Lower lobe of right lung (tissue), 2 donors: ENCODE measurements at regions not wholly inside any gene's neighbourhood (a gene's known extent, or its start where the extent isn't known, plus 50 kb on each side); places are given as distances from the start of the nearest gene placed in this dataset.

Experiments
- ATAC-seq, 2 donors: fragments of 200-7000 bp; cut with Tn5 transposase; one replicate each; pipeline ENCODE4 v1.9.1; 2020 to 2022; ENCODE audit warnings: mild to moderate bottlenecking in 2 of 2, moderate library complexity in 2 of 2
- DNase-seq: peaks from one replicate; pipeline ENCODE4 v3.0.0-alpha.2; 2020
- H3K27ac ChIP-seq: fragments of 200-600 bp; one replicate; pipeline ENCODE4 v1.8.0; 2022
- H3K27me3 ChIP-seq: fragments of 200-600 bp; one replicate; pipeline ENCODE4 v1.8.0; 2022; ENCODE audit warnings: low read depth
- H3K36me3 ChIP-seq: fragments of 200-600 bp; one replicate; pipeline ENCODE4 v1.8.0; 2022; ENCODE audit warnings: mild to moderate bottlenecking
- H3K4me1 ChIP-seq: fragments of 200-600 bp; one replicate; pipeline ENCODE4 v1.8.0; 2022
- H3K4me3 ChIP-seq: fragments of 200-600 bp; one replicate; pipeline ENCODE4 v1.8.0; 2022; ENCODE audit warnings: mild to moderate bottlenecking
- H3K9me3 ChIP-seq: fragments of 200-600 bp; one replicate; pipeline ENCODE4 v1.8.0; 2022
- intact Hi-C: fragments of 100-400 bp; cut with DNase I; formaldehyde crosslinking; loops from one replicate; pipeline ENCODE4 v1.11.0; 2022
- TF ChIP-seq, protein P1 (sequence below): fragments of 200-600 bp; IDR thresholded peaks from one replicate; pipeline ENCODE4 v1.8.0; 2022; ENCODE audit warnings: antibody characterized with exemption, mild to moderate bottlenecking
- donor health status: DM: no; HTN: yes; CAD: no; lungs with severe emphysema.

DNA sequence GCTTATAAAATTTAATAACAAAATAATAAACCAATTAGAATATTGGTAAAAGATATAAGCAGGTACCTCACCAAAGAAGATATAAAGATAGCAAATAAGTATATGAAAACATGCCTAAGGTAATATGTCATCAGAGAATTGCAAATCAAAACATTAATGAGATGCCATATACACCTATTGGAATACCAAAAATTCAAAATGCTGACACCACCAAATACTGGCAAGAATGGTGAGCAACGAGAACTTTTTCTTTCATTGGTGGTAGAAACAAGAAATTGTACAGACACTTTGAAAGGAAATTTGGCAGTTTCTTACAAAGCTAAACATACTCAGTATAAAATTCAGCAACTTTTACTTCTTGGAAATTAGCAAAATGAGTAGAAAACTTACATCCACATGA, 346.9 kb upstream of the ROBO1 start:
- Histone ChIP-seq H3K27me3 (no peaks in the 10 kb centered on the region), H3K36me3 (no peaks in the 10 kb centered on the region), H3K9me3 (no peaks in the 10 kb centered on the region), H3K4me1 (no peaks in the 10 kb centered on the region), H3K27ac (no peak overlapping the region), H3K4me3 (no peak overlapping the region)
- intact Hi-C loops, result no loop called here
- ATAC-seq (no peak), DNase-seq (no peak)
- TF ChIP-seq, protein P1, sequence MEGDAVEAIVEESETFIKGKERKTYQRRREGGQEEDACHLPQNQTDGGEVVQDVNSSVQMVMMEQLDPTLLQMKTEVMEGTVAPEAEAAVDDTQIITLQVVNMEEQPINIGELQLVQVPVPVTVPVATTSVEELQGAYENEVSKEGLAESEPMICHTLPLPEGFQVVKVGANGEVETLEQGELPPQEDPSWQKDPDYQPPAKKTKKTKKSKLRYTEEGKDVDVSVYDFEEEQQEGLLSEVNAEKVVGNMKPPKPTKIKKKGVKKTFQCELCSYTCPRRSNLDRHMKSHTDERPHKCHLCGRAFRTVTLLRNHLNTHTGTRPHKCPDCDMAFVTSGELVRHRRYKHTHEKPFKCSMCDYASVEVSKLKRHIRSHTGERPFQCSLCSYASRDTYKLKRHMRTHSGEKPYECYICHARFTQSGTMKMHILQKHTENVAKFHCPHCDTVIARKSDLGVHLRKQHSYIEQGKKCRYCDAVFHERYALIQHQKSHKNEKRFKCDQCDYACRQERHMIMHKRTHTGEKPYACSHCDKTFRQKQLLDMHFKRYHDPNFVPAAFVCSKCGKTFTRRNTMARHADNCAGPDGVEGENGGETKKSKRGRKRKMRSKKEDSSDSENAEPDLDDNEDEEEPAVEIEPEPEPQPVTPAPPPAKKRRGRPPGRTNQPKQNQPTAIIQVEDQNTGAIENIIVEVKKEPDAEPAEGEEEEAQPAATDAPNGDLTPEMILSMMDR, result no peak

DNA sequence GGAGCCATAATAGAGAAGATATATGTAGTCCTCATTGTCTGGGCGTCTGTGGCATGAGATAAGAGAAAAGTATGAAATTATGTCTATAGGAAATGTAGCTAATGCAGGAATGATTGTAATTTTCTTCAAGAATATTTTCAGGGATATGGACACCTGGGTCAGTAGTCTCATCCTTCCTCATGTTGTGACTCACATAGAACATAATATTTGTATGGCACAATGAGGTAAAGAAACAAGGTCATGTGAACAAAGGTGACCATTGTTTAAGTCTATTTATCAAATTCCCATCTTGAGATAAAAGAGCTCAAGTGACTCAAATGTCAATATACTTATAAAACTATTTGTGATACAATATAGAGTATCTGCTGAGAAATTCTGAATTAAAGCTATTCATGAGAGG, 345.5 kb upstream of the ROBO1 start:
- Histone ChIP-seq H3K9me3 (no peaks in the 10 kb centered on the region), H3K27me3 (no peaks in the 10 kb centered on the region), H3K36me3 (no peaks in the 10 kb centered on the region), H3K4me3 (no peak overlapping the region), H3K4me1 (no peaks in the 10 kb centered on the region), H3K27ac (no peak overlapping the region)
- TF ChIP-seq, protein P1, result no peak
- ATAC-seq, result no peak
- DNase-seq, result no peak
- intact Hi-C loops, result no loop called here

DNA sequence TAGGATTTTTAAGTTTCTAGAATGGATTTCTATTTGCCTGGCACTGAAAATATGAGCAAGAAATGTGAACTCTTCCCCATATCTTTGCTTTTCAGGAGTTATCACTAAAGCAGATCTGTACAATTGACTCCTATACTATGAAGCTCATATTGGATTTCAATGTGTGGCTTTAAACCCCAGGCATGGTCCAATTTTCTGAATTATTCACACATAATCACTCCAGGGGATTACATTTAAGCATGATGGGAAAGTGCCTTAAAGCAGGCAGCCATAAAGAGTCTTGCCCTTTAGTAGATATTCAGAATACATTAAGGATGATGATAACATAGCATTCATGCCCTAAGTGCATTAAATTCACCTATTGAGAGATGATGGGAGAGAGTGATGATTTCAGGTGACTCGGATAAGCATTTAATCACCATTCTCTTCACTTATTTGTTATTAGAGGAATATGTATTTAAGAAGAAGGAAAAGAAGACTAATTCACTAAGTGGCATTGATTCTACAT, 331.8 kb upstream of the ROBO1 start:
- TF ChIP-seq, protein P1, result no peak
- no peaks in the 10 kb centered on the region for H3K9me3 ChIP-seq
- H3K4me3 ChIP-seq, result no peak overlapping the region
- ATAC-seq (no peak), DNase-seq (no peak)
- H3K27ac ChIP-seq, result no peak overlapping the region
- intact Hi-C loops, result no loop called here
- no peaks in the 10 kb centered on the region for H3K36me3 ChIP-seq
- no peaks in the 10 kb centered on the region for H3K4me1 ChIP-seq
- H3K27me3 ChIP-seq, result no peaks in the 10 kb centered on the region

DNA sequence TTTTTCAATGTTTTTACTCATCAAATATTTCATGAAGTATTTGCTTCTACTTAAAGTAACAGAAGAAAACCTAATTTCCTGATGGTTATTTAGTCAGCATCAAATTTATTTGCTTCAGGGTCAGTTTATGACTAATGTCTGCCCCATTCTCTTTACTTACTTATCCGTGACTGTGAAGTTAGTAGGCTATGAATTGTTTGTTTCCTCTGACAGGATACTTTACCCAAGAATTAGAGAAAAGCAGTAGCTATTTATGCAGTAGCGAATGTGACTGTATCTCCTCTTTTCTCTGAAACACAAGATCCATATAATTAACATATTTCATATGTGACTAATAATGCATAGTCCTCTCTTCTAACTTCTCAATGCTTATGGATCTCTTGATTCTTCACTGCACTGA, 329.9 kb upstream of the ROBO1 start:
- no peak for ATAC-seq
- intact Hi-C loops, result no loop called here
- Histone ChIP-seq H3K4me1 (no peaks in the 10 kb centered on the region), H3K36me3 (no peaks in the 10 kb centered on the region), H3K9me3 (no peaks in the 10 kb centered on the region), H3K27ac (no peak overlapping the region), H3K27me3 (no peaks in the 10 kb centered on the region), H3K4me3 (no peak overlapping the region)
- DNase-seq, result no peak
- TF ChIP-seq, protein P1, result no peak

DNA sequence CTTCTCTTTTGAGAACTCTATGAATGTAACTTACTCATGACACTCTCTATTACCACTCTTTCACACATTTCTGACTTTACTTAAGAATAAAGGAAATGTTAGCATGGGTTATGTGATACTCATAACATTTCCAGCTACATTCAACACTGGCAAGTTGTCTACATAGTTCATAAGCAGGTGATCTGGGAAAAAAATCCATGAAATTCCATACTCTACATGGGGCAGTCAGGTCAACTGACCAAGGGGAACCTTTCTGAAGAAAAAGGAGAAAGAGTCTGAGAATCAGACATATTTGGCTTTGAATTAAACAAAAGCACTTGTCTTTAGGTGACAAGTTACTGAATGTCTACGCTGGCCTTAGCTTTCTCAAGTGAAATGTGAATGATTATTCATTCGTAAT, 329.1 kb upstream of the ROBO1 start:
- Histone ChIP-seq H3K27ac (no peak overlapping the region), H3K36me3 (no peaks in the 10 kb centered on the region), H3K27me3 (no peaks in the 10 kb centered on the region), H3K4me3 (no peak overlapping the region), H3K4me1 (no peaks in the 10 kb centered on the region), H3K9me3 (no peaks in the 10 kb centered on the region)
- ATAC-seq (no peak), DNase-seq (no peak)
- TF ChIP-seq, protein P1, result no peak
- intact Hi-C loops, result no loop called here

DNA sequence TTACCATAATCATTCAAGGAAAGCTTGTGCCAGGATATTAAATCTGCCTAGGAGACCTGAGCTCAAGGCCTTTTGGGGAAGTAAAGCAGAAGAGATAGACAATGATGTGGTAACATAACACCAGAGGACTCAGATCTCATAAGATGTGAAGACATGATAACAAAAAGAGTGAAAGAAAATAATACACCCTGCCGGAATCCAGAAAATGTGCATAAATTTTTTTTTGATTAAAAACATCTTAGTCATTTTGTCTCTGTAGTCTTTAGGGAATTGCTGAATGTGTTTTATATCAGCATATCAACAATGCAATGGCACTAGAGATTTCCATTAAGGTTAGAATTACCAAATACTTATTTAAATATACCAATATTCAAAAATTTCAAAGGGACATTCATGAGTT, 326.8 kb upstream of the ROBO1 start:
- TF ChIP-seq, protein P1, result no peak
- H3K27ac ChIP-seq, result no peak overlapping the region
- H3K36me3 ChIP-seq, result no peaks in the 10 kb centered on the region
- H3K4me3 ChIP-seq, result no peak overlapping the region
- no peak for ATAC-seq
- H3K9me3 ChIP-seq, result no peaks in the 10 kb centered on the region
- DNase-seq, result no peak
- no peaks in the 10 kb centered on the region for H3K27me3 ChIP-seq
- no peaks in the 10 kb centered on the region for H3K4me1 ChIP-seq
- intact Hi-C loops, result no loop called here
